Prostate gland (tissue), 2 donors: ENCODE measurements at regions not wholly inside any gene's neighbourhood (a gene's known extent, or its start where the extent isn't known, plus 50 kb on each side); places are given as distances from the start of the nearest gene placed in this dataset.
"Not testable (repeated sequence)": the region's sequence is repeated elsewhere in the genome, so short reads cannot be mapped to it uniquely, and the experiment has no call there.

Experiments used
- DNase-seq: peaks from one replicate; pipeline ENCODE4 v3.0.0-alpha.2; 2019; ENCODE audit warnings: low spot score
- H3K27ac ChIP-seq, 2 donors: fragments of 200-600 bp; sonication (generic); 2 replicates each; pipeline ENCODE4 v1.5.1; 2017 to 2019
- H3K27me3 ChIP-seq: fragments of 200-600 bp; sonication (generic); replicated peaks from 2 replicates; pipeline ENCODE4 v1.5.1; 2019; ENCODE audit not compliant: insufficient read depth
- H3K36me3 ChIP-seq, 2 donors: fragments of 200-600 bp; sonication (generic); 1 replicate in 1 of 2; 2 replicates in 1 of 2; pipeline versions ENCODE4 v1.5.1 to v1.8.1; 2017 to 2019
- H3K4me1 ChIP-seq: fragments of 200-600 bp; sonication (generic); replicated peaks from 2 replicates; pipeline ENCODE4 v1.5.1; 2019
- H3K4me3 ChIP-seq, 2 donors: fragments of 200-600 bp; sonication (generic); 2 replicates each; pipeline ENCODE4 v1.5.1; 2017 to 2019
- H3K9me3 ChIP-seq: fragments of 200-600 bp; sonication (generic); 2 replicates; pipeline ENCODE4 v1.5.1; 2017
- POLR2A ChIP-seq: fragments of 450-650 bp; IDR thresholded peaks from one replicate; pipeline ENCODE4 v1.6.1; 2016; ENCODE audit warnings: antibody characterized with exemption, mild to moderate bottlenecking
- POLR2AphosphoS5 ChIP-seq: sonication (generic); formaldehyde crosslinking; IDR thresholded peaks from one replicate; pipeline ENCODE4 v1.6.1; 2017; ENCODE audit warnings: antibody characterized with exemption
- WGBS: methylation state at CpG from one replicate; pipeline ENCODE4 v1.1.5; 2018; 5-methylcytosine and 5-hydroxymethylcytosine counted together
- intact Hi-C: fragments of 100-400 bp; cut with DNase I; formaldehyde crosslinking; loops from one replicate; pipeline ENCODE4 v1.14.2; 2022
- TF ChIP-seq, protein P1 (sequence below), 4 experiments: fragments of 200-600 bp in 2 of 4; fragments of 450-650 bp in 2 of 4; sonication (generic) in 2 of 4; IDR thresholded peaks; 1 replicate in 3 of 4; 2 replicates in 1 of 4; pipeline ENCODE4 v1.5.1; 2016 to 2019; ENCODE audit warnings: antibody characterized with exemption in 4 of 4, mild to moderate bottlenecking in 2 of 4, moderate library complexity in 2 of 4

DNA sequence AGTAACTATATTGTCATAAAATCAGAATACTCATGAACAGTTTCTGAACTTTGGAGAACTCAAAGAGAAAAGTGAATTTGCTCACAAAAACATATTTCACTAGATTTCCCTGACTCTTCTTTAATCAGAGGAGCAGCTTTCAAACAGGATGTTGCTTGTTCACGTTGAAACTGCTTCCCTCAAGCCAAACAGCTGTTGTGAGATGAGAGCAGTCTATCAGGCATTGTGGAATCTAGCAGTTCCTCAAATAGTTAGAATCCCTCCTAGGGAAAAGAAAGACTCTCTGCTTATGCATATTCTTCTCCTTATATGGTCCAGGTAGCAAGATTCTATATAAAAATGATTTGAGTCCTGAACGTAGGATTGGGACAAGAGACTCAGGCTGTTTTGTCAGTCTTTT lies 1012.1 kb downstream of the FAM133A start:
- Histone ChIP-seq H3K27ac (no peak overlapping the region), H3K36me3 (no peaks in the 10 kb centered on the region), H3K27me3 (no peaks in the 10 kb centered on the region), H3K4me1 (no peaks in the 10 kb centered on the region), H3K4me3 (no peak overlapping the region), H3K9me3 (no peaks in the 10 kb centered on the region)
- WGBS: 24% methylated on average over 2 of the region's 2 CpGs
- TF ChIP-seq, protein P1, sequence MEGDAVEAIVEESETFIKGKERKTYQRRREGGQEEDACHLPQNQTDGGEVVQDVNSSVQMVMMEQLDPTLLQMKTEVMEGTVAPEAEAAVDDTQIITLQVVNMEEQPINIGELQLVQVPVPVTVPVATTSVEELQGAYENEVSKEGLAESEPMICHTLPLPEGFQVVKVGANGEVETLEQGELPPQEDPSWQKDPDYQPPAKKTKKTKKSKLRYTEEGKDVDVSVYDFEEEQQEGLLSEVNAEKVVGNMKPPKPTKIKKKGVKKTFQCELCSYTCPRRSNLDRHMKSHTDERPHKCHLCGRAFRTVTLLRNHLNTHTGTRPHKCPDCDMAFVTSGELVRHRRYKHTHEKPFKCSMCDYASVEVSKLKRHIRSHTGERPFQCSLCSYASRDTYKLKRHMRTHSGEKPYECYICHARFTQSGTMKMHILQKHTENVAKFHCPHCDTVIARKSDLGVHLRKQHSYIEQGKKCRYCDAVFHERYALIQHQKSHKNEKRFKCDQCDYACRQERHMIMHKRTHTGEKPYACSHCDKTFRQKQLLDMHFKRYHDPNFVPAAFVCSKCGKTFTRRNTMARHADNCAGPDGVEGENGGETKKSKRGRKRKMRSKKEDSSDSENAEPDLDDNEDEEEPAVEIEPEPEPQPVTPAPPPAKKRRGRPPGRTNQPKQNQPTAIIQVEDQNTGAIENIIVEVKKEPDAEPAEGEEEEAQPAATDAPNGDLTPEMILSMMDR (IDR thresholded peaks at IDR 0.05): no peak
- no peak for TF ChIP-seq POLR2A
- TF ChIP-seq POLR2AphosphoS5: no peak
- DNase-seq: no peak
- intact Hi-C loops: no loop called here

DNA sequence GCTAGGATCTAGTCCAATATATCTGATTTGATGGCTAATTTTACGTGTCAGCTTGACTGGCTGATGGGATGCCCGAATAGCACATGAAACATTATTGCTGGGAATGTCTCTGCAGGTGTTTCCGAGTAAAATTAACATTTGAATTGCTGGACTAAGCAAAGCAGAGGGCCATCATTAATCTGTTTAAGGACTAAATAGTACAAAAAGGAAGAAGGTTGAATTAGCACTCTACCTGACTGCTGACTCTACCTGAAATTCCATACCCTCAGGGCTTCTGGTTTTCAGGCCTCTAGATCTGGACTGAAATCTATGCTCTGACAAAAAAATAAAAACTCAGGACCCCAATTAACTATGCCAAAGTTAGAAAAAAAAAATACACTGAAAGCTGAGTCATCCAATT lies 1021.9 kb downstream of the FAM133A start:
- Histone ChIP-seq H3K27me3 (no peaks in the 10 kb centered on the region), H3K4me1 (no peaks in the 10 kb centered on the region), H3K27ac (no peak overlapping the region), H3K9me3 (no peaks in the 10 kb centered on the region), H3K4me3 (no peak overlapping the region), H3K36me3 (no peaks in the 10 kb centered on the region)
- 34% methylated on average over 3 of the region's 3 CpGs for WGBS
- no peak for TF ChIP-seq POLR2AphosphoS5
- TF ChIP-seq POLR2A: no peak
- TF ChIP-seq, protein P1 (IDR thresholded peaks at IDR 0.05): no peak
- intact Hi-C loops: no loop called here
- DNase-seq: no peak

DNA sequence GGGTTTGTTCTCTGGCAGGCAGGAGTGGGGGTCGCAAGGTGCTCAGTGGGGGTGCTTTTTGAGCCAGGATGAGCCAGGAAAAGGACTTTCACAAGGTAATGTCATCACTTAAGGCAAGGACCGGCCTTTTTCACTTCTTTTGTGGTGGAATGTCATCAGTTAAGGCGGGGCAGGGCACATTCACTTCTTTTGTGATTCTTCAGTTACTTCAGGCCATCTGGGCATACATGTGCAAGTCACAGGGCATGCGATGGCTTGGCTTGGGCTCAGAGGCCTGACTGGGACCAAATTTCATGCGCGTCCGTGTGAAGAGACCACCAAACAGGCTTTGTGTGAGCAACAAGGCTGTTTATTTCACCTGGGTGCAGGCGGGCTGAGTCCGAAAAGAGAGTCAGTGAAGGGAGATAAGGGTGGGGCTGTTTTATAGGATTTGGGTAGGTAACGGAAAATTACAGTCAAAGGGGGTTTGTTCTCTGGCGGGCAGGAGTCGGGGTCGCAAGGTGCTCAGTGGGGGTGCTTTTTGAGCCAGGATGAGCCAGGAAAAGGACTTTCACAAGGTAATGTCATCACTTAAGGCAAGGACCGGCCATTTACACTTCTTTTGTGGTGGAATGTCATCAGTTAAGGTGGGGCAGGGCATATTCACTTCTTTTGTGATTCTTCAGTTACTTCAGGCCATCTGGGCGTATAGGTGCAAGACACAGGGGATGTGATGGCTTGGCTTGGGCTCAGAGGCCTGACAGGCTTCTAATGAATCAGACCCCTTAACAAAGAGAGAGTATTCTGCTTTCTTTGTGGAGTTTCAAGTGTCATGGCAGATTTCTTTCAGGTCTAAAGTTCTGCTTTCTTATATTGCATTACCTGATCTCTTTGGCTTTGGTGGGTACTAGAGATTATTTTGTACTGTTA lies 1030.6 kb downstream of the FAM133A start:
- H3K27me3 ChIP-seq, H3K4me1 ChIP-seq, H3K27ac ChIP-seq, H3K9me3 ChIP-seq, H3K36me3 ChIP-seq, intact Hi-C loops, DNase-seq, H3K4me3 ChIP-seq: not testable (repeated sequence)
- 90% methylated on average over 15 of the region's 15 CpGs for WGBS

DNA sequence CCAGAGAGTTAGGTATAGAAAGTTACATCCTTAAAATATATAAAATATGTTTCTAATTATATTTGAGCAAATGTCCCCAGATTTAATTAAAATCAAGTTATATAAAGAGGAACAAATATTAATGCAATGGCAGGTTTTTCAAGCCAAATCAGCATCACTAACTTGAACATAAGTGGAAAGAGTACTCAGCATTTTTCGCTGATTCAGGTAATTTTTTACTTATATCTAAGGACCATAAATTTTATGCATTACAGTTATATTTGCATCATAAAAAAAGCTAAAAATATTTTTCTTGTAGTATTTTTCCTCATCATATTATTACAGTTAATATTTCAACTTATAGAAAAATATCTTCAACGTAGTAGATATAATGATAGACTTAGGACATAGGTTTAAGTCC lies 1047.4 kb downstream of the FAM133A start:
- Histone ChIP-seq H3K27ac (no peak overlapping the region), H3K27me3 (no peaks in the 10 kb centered on the region), H3K9me3 (no peaks in the 10 kb centered on the region), H3K4me1 (no peaks in the 10 kb centered on the region), H3K36me3 (no peaks in the 10 kb centered on the region), H3K4me3 (no peak overlapping the region)
- intact Hi-C loops: no loop called here
- DNase-seq: no peak
- TF ChIP-seq POLR2AphosphoS5 (no peak), POLR2A (no peak)
- TF ChIP-seq, protein P1 (IDR thresholded peaks at IDR 0.05): no peak
- 94% methylated on average over 2 of the region's 2 CpGs for WGBS

DNA sequence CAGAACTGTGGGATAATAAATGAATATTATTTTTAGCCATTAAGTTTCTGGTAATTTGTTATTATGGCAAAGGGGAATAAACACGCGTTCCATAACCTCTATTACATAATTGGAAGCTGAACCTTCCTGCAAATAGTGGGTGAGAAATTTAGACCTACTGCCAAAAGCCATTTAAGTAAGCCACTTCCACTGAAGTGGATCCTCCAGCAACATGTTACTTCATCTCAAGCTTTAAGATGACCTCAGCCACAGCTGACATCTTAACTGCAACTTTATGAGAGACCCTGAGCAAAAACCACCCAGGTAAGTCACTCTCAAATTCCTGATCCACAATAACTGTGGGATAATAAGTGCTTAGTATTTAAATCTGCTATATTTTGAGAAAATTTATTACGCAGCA lies 1048.6 kb downstream of the FAM133A start:
- DNase-seq: no peak
- WGBS: 92% methylated on average over 3 of the region's 3 CpGs
- intact Hi-C loops: no loop called here

More for the DNA sequence above, 1048.6 kb downstream of the FAM133A start:
- Histone ChIP-seq H3K27me3 (no peaks in the 10 kb centered on the region), H3K36me3 (no peaks in the 10 kb centered on the region), H3K27ac (no peak overlapping the region), H3K4me1 (no peaks in the 10 kb centered on the region), H3K4me3 (no peak overlapping the region), H3K9me3 (no peaks in the 10 kb centered on the region)
- TF ChIP-seq POLR2A (no peak), POLR2AphosphoS5 (no peak)
- TF ChIP-seq, protein P1 (IDR thresholded peaks at IDR 0.05): no peak
